HG02840 (cell line): ENCODE measurements at regions not wholly inside any gene's neighbourhood (a gene's known extent, or its start where the extent isn't known, plus 50 kb on each side); places are given as distances from the start of the nearest gene placed in this dataset.

ENCODE experiments used
- ATAC-seq: cut with Tn5 transposase; IDR thresholded peaks from one replicate; pipeline ENCODE4 v1.9.1; 2021; ENCODE audit warnings: mild to moderate bottlenecking, moderate library complexity, moderate number of reproducible peaks; ENCODE audit not compliant: unreplicated experiment, low FRiP score

DNA sequence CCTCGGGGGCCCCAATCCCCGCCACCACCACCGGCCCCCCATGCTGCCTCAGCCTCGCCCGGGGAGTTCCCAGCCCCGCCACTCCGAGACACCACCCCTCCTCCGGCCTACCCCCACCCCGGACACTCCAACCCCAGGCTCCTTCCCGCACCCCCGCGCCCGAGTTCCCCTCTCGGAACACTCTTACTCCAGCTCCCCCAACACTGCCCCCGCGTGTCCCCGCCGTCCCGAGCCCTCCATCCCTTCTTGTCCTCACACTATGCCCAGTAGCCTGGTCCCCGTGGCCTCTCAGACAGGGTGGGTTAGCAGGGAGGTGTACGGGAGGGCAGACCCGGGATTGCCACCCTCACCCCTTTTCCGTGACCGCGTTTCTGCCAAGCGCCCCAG is 276.1 kb downstream of the BCOR start:
- ATAC-seq = no peak

DNA sequence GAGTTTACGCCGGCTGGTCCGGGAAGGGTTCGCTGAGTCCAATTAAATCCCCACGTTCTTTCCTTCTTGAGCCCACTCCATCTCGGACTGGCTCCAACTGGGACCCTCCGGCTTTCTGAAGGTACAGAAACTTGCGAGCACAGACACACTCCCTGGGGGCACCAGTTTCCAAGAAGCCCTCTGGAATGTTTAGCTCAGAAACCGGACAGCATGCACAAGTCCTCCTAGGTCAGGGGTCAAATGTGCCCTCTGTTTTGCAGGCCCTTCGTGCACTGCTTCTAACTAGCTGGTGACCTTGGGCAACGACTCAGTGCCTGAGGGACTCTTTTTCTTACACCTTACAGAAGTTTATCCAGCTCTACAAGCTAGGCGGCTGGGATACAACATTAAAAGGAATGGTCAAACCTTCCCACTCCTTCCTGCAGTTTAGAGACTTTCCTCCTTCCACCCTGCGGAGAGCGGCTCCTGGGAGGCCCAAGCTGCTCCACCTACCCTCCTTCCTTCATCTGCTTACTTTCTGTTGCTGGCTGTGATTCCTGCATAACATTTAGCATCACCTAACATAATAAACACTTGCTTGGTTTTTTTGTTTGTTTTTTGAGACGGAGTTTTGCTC is 275.5 kb downstream of the BCOR start:
- ATAC-seq = no peak

DNA sequence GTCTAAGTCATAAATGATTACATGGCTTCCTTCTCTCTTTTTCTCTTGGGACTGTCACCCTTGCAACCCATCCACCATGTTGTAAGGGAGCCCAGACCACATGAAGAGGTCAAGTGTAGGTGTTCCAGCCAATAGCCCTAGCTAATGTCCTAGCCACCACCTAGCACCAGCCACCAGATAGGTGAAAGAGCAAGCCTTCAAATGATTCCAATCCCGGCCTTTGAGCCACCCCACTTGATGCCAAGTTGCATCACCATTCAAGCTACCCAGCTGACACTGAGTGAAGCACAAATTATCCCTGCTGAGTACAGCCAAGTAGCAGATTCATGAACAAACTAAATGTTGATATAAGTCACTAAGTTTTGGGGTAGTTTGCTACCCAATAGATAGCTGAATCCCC is 274.3 kb downstream of the BCOR start:
- no peak for ATAC-seq

DNA sequence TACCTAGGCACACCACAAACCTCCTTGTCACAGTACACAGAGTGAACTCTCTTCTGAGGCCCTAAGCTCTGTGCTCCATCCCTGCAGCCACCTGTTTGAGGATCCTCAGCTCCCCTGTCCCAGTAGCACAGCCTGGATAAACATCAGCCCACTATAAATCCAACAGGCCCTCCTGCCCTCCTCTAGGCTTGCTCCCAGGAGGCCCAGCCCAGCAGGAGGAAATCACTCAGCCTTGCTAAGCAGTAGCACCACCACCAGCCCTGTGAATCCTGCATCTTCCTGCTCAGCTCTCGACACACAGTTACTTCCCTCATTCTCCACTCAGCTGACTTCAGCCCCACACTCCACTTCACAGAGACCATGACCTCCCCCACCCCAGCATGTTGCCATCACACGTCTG is 273.9 kb downstream of the BCOR start:
- no peak for ATAC-seq

DNA sequence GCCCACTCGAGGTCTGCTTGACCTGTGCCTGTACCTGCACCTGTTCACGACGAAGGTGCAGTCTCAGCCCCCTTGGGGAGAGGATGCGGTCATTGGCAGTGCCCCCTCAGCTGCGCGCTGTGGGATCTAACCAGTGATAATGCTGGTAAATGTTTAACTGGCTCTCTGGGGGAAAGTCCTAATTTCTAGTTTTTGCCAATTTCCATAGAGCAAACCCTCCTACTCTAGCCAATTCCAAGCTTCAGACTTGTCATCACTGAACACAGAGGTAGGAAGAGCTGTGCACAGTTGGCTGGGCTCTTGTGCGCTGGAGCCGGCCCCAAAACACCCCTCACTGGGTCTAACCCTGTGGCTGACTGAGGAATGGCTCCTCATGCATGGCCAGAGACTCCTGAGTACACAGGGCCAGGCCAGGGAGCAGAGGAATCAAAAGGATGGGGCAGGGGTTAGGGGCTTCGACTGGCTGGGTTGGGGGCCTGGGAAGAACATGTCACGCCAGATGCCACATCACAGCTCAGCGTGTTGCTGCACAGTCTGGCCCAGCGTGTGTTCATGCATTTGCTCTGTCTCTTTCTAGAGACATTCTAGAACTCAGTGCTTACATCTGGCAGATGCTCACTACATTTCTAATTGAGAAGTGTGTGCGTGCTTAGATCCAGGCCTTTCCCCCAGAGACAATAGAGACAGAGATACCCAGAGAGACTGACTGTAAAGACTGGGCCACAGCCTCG is 270.8 kb downstream of the BCOR start:
- no peak for ATAC-seq

DNA sequence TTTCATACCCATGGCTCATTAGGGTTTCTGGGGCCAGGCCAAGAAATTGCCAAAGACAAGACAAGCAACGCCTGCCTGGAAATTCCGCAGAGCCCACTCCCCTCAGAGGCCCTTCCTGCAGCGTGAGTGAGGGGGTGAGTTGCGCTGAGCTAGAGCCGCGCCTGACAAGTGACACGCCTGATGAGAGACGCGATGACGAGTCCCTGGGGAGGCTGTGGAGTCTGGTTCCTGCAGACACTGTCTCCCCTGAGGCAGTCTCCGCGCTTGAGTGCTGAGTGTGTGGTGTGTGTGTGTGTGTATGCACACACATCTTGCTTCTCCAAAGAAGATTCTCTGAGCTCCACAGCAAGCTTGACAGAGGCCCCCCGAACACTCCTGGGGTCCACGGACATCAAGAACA is 269.8 kb downstream of the BCOR start:
- peak; percentile 68 for ATAC-seq

DNA sequence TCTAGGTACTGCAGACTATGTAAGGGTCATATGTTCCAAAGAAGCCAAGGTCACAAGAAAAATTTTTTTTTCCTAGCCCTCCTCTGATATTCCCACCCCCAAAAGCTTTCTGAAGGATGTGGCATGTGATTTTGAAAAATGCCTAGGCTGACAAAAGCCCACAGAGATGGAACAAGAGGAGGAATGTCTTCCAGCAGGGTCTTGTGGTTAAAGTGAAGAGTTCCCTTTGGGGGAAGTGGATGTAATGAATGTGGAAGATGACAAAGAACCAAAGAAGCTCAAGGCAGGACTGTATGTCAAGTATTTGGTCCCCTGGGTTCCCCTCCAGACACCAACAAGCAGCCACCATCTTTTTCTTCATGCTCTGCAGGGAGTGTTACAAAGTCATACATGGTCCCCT is 268.8 kb downstream of the BCOR start:
- no peak for ATAC-seq

DNA sequence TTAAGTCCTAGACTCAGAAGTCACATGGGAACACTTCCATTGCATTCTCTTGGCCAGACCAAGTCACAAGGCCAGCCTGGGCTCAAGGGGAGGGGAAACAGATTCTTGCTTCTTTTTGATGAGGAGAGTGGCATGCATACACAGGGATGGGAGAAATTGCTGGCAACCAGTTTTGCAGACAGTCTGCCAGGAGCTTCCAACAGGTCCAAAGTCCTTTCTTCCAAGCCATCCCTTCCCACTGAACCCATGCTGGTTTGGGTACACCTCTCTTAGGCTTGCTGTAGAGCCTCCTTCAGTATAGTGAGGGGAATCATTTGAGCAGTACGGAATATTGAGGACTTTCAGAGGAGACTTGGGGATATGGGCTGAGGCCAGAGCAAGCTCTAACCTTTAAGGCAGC is 267.8 kb downstream of the BCOR start:
- ATAC-seq = no peak

DNA sequence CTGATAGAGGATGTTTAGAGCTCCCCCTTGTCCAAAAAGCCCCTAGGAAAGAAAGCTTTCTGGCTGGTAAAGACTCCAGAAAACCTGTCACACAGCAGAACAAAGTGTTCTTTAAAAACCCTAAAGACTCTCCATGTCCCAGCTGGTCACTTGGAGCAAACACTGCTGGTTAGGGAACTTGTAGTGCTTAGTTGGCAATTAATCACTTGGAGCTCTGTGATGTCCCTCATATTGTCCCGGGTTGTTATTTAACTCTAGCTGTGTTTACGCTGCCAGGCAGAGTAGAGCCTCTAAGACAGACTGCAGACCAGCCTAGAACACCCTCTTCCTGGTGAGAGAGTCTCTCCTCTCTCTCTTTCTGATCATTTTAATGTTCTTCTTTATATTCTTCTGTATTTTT is 267.3 kb downstream of the BCOR start:
- ATAC-seq = no peak

DNA sequence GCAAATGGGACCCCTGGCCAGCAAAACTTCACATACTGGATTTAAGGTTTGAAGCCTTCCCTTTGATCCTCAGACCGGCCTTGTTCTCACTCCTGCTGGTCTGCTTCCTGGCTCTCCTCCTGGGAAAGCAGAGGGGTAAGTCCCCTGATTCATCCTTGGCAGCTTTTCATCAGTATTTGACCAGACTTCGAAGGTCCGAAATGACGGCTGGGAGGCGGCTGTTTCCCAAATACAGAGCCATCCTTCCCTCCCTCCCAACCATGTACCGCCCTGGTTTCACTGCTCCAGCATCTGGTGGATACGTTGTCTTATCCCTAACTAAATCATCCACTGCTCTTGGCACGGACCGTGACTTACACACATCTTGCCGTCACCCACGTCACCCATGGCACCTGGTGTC is 265.5 kb downstream of the BCOR start:
- no peak for ATAC-seq

DNA sequence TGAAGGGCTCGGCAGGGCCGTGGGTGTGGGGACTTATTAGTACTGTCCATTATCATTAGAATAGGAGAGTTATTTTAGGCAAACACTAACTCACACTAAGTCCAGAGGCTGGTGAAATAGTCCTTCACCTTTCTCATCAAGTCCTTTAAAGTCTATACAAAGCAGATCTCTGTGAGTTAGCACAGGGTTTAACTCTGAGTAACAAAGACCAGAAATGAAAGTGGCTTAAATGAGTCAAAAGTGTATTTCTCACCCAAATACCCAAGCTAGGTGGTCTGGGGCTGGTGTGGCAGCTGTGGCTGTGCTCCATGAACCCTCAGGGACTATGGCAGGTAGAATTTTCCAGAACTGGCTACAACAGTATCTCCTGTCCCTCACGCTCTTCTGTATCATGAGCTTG is 263.2 kb downstream of the BCOR start:
- no peak for ATAC-seq

DNA sequence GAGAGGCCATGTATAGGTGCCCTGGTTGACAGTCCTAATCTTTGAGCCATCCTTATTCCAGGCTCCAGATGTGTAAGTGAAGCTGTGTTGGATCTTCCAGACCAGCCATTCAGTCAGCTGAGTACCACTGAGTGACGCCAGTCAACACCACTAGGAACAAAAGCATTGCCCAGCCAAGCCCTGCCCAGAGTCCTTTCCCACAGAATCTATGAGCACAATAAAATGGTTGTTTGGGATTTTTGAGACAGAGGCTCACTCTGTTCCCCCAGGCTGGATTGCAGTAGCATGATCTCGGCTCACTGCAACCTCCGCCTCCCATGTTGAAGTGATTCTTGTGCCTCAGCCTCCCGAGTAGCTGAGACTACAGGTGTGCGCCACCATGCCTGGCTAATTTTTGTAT is 262.5 kb downstream of the BCOR start:
- no peak for ATAC-seq

DNA sequence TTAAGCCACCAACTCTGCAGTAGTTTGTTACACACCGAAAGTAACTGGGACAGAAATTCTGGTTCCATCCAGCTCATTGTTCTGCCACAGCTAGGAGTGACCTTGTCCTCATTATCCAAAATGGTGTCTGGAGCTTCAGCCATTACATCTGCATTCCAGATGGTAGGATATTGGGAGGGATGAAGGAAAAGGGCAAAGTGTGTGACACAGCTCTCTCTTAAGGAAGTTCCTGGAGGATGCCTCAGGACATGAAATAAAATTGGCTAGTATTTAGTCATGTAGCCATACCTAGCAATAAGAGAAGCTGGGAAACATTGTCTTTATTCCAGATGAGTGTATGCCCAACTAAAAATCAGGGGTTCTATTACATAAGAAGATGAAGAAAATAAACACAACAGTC is 262.0 kb downstream of the BCOR start:
- ATAC-seq = no peak

DNA sequence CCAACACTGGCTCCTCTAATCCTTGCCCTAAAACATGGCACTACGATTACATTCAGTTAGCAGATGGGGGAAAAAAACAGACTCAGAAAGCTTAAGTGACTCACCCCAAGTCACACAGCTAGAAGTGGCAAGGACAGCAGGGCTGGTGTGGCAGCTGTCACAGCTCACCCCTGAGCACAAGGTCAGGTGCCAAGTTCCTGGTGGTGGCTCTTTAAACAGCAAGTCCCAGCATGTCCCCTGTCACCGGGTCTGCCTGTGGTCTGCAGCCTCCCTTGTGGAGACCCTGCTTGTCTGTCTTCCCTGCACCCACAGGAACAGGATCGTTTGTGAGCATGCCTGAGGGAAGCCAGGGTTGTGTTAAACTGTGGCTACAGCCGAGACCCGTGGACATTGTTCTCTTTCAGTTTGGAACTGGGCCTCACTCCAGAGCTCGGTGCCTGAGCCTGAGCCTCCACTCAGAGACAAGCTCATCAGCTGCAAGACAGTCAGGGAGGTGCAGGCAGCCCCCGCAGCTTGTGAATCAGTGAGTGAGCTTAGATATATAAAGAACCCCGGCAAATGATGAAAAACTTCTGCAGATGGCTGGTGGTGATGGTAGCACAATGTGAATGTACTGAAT is 260.8 kb downstream of the BCOR start:
- ATAC-seq = no peak

DNA sequence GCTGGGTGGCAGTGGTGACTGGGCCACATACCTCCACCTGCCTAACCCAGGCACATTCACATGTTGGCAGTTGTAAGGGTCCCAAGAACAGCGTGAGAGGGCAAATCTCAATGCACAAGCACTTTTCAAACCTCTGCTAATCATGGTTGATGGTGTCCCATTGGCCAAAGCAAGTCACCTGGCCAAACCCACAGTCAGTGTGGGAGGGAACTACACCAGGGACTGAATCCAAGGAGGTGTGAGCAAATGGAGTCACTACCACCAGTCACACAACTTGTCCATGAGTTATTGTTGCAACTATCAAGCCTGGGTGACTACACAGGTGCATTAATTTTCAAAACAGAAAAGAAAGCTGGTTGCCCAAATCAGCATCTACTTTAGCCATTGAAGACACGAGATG is 260.1 kb downstream of the BCOR start:
- ATAC-seq = no peak

DNA sequence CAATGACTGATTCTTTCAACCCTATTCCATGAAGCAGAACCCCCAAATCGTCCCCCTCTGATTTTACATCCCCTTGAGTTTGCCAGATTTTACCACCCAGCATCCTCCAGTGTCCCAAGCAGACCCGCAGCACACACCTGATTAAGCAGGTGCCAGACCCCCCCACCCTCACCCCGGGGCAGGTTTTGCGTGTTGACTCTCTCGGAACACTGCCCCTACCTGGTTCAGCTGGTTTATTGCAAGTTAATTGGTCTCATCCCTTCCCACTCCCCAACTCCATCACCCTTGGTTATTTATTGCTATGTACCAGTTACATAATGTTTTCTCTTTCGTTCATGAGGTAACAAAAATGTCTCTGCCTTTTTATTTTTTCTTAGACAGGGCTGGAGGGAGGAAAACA is 258.4 kb downstream of the BCOR start:
- no peak for ATAC-seq

DNA sequence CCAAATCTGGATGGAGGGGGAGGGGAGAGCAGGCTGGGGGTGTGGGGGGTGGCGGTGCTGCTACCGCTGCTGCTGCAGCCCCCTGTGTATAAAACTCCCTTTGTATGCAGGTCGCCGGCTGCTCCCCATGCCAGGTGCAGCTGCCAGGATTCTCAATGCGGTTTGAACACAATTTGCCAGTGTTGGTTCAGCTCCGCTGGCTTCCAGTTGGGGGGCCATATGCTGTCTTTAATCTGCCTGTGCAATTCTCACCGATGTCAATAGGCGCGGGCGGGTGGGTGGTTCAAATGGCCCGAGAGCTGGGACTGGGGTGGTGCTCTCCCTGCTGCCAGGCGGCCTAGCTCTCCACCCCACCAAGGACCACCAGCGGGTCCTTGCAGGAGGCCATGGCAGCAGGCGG is 257.6 kb downstream of the BCOR start:
- no peak for ATAC-seq

DNA sequence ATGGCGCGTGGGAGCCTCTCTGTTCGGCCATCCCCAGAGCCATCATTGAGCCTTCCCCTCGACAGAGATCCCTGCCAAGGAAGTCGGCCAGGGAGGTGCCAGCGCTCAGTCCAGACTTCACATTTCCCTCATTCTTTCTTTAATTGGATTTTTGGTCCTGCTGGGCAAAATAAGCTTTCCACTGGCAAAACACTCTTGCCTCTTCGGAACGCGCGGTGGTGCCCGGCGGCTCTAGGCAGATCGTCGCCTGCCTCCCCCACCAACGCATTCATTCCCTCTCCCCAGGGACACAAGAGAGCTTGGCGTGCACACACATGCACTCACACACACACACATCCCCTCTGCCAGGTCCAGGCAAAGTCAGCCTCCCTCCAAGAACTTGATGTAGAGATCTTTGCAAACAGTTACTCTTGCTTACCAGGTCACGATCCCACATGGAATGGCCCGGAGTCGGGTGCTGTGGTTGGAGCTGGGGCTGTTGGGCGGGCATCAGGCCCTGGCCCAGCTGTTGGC is 257.1 kb downstream of the BCOR start:
- no peak for ATAC-seq

DNA sequence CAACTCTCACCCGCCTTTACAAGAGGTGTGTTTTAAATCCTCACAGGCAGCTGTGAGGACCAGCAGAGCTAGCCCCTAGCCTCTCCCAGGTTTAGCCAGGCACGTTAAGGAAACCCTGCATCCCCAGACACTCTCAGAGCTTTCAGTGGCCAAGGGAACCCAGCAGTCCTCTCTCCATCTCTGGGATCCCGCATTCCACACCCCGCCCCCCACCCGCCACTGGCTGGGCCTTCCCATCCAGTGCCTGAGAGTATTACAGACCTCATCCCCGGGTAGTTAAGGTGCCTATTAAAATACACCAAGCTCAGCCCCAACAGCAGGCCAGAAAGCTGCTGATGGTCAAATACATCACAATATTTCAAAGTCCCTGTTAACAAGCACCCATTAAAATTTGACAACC is 256.2 kb downstream of the BCOR start:
- no peak for ATAC-seq

DNA sequence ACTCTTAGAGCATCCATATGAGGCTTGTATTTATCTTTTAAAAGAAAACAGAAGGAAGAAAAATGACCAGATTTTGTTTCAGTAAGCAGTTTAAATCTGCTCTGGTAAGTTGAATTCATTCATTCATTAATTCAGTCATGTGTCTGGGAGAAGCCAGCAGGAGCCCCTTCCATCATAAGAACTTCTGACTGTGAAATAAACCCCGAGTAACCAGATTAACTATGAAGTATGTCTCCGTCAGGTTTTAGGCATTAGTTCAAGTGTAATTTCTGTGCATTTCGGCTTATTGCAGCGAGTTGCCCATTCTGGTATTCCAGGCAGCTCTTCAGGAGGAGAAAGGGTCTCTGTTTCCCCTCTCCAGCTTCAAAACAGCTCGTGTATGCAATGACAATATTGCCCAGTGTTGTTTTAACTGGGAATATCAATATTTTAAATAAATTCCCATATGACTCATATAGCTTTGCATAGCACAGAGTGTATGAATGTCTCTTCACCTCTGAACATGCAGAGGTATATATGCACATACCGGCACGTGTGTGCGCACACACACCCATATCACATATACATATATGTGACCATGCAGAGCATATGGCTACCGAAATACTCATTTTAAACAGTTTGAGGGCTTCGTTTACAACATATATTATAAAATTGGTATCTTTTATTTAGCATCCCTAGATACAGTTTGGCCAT is 255.3 kb downstream of the BCOR start:
- ATAC-seq = no peak

DNA sequence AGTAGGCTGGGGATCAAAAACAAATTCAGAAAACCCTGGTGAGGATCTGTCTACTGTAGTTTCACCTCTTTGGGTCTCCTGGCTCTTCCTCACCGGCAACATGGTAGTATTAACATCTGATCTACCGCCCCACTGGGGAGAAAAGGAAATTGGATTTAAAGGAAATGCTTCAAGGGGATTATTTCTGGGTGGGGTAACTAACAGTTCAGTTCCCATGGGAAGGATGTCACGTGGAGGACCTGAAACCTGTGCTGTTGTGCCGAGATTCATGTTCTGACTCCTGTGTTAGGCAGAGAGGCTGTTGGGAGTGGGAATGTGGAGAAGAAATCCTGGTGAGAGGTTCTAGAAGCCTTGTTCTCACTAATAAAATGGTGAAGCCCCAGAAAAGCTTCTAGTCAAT is 254.4 kb downstream of the BCOR start:
- ATAC-seq = no peak
